Spleen (tissue), 11 donors: ENCODE measurements at regions not wholly inside any gene's neighbourhood (a gene's known extent, or its start where the extent isn't known, plus 50 kb on each side); places are given as distances from the start of the nearest gene placed in this dataset.

Source experiments
- DNase-seq: peaks from one replicate; pipeline ENCODE4 v3.0.0-alpha.2; 2020
- H3K27ac ChIP-seq, 8 donors: fragments of 200-600 bp; sonication (generic) in 7 of 8; 1 replicate in 4 of 8; 2 replicates in 4 of 8; pipeline versions ENCODE4 v1.5.0 to v1.8.0; 2016 to 2021; ENCODE audit warnings: inconsistent platforms in 4 of 8, mild to moderate bottlenecking in 4 of 8, moderate library complexity in 1 of 8
- H3K27me3 ChIP-seq, 7 donors: fragments of 200-600 bp; sonication (generic) in 6 of 7; replicated peaks in 1 of 7; 1 replicate in 4 of 7; 2 replicates in 3 of 7; pipeline versions ENCODE4 v1.5.0 to v1.8.0; 2016 to 2021; ENCODE audit warnings: inconsistent platforms in 3 of 7, mild to moderate bottlenecking in 1 of 7
- H3K36me3 ChIP-seq, 6 donors: fragments of 200-600 bp; sonication (generic) in 5 of 6; 1 replicate in 4 of 6; 2 replicates in 2 of 6; pipeline versions ENCODE4 v1.5.0 to v1.8.0; 2016 to 2021; ENCODE audit warnings: inconsistent platforms in 2 of 6
- H3K4me1 ChIP-seq, 6 donors: fragments of 200-600 bp; sonication (generic) in 5 of 6; 1 replicate in 3 of 6; 2 replicates in 3 of 6; pipeline versions ENCODE4 v1.5.0 to v1.8.0; 2016 to 2021; ENCODE audit warnings: inconsistent platforms in 3 of 6
- H3K4me3 ChIP-seq, 8 donors: fragments of 200-600 bp; sonication (generic) in 7 of 8; 1 replicate in 4 of 8; 2 replicates in 4 of 8; pipeline versions ENCODE4 v1.5.0 to v1.8.0; 2016 to 2021; ENCODE audit warnings: inconsistent platforms in 4 of 8, mild to moderate bottlenecking in 4 of 8, moderate library complexity in 2 of 8
- H3K9me3 ChIP-seq, 8 donors: fragments of 200-600 bp; sonication (generic) in 7 of 8; 1 replicate in 4 of 8; 2 replicates in 4 of 8; pipeline versions ENCODE4 v1.5.0 to v1.8.0; 2016 to 2021; ENCODE audit warnings: inconsistent platforms in 4 of 8
- CTCF ChIP-seq, 11 experiments: fragments of 200-600 bp in 7 of 11; fragments of 450-650 bp in 4 of 11; sonication (generic) in 4 of 11; IDR thresholded peaks in 8 of 11; conservative IDR thresholded peaks in 3 of 11; 1 replicate in 7 of 11; 2 replicates in 4 of 11; pipeline versions ENCODE4 v1.4.0 to v1.8.0; 2016 to 2021; ENCODE audit warnings: antibody characterized with exemption in 11 of 11, inconsistent platforms in 4 of 11, mild to moderate bottlenecking in 1 of 11
- POLR2A ChIP-seq, 3 donors: fragments of 450-650 bp; IDR thresholded peaks; one replicate each; pipeline ENCODE4 v1.5.1; 2017; ENCODE audit warnings: antibody characterized with exemption in 3 of 3, mild to moderate bottlenecking in 1 of 3
- POLR2AphosphoS5 ChIP-seq, 3 donors: sonication (generic); formaldehyde crosslinking; IDR thresholded peaks; one replicate each; pipeline ENCODE4 v1.5.1; 2017; ENCODE audit warnings: antibody characterized with exemption in 3 of 3
- WGBS, 5 donors: extraction: QIAGEN DNeasy Blood & Tissue Kit in 3 of 5; methylation state at CpG; one replicate each; pipeline versions ENCODE4 v1.1.5 to v1.1.7; 2013 to 2018; 5-methylcytosine and 5-hydroxymethylcytosine counted together
- intact Hi-C: fragments of 100-400 bp; cut with DNase I; formaldehyde crosslinking; loops from one replicate; pipeline ENCODE4 v1.15.0; 2023; ENCODE audit warnings: low total_unique reads
- donor health status: healthy with polysubstance abuse.
- donor health status: DM: no; HTN: no; CAD: no; lungs with moderate emphysema.
- donor health status: DM: no; HTN: no; CAD: no.
- donor health status: Bipolar disorder and iron deficiency.
- donor health status: healthy.
- donor health status: DM: no; HTN: no; CAD: no.
- donor health status: DM: yes; HTN: yes; CAD: no.

- no peaks in the 10 kb centered on the region for H3K27me3 ChIP-seq
- H3K4me3 ChIP-seq, result no peak overlapping the region
- H3K9me3 ChIP-seq, result peaks cover 0 to 3% (median 0%) of the 10 kb centered on the region in 8 donors
- no peak overlapping the region for H3K27ac ChIP-seq
- H3K36me3 ChIP-seq, result no peaks in the 10 kb centered on the region
- WGBS, 5 donors, result 85 to 94% (median 89%) methylated on average over 5 of the region's 5 CpGs
- no peaks in the 10 kb centered on the region for H3K4me1 ChIP-seq
- intact Hi-C loops, result no loop called here
- DNase-seq, result no peak
- TF ChIP-seq CTCF (IDR thresholded peaks at IDR 0.05 in 8 of 11, conservative IDR thresholded peaks at IDR 0.05 in 3 of 11), result no peak
Observed at GRCh38 chr2:122858813-122859212, 1103.4 kb downstream of the TSN start.

- Histone ChIP-seq H3K27me3 (no peaks in the 10 kb centered on the region), H3K36me3 (no peaks in the 10 kb centered on the region), H3K9me3 (peaks cover 0 to 6% (median 0%) of the 10 kb centered on the region in 8 donors), H3K27ac (no peak overlapping the region), H3K4me3 (no peak overlapping the region), H3K4me1 (no peaks in the 10 kb centered on the region)
- TF ChIP-seq POLR2A (IDR thresholded peaks at IDR 0.05) (no peak), CTCF (IDR thresholded peaks at IDR 0.05 in 8 of 11, conservative IDR thresholded peaks at IDR 0.05 in 3 of 11) (no peak), POLR2AphosphoS5 (IDR thresholded peaks at IDR 0.05) (no peak)
- 88 to 97% (median 96%) methylated on average over 9 of the region's 9 CpGs for WGBS, 5 donors
- intact Hi-C loops, result no loop called here
- no peak for DNase-seq
Observed at GRCh38 chr2:122859260-122859659, 1103.8 kb downstream of the TSN start.

- Histone ChIP-seq H3K27me3 (no peaks in the 10 kb centered on the region), H3K4me3 (no peak overlapping the region), H3K27ac (no peak overlapping the region), H3K9me3 (peaks cover 0 to 3% (median 0%) of the 10 kb centered on the region in 8 donors), H3K36me3 (no peaks in the 10 kb centered on the region), H3K4me1 (no peaks in the 10 kb centered on the region)
- TF ChIP-seq POLR2AphosphoS5 (IDR thresholded peaks at IDR 0.05) (no peak), CTCF (IDR thresholded peaks at IDR 0.05 in 8 of 11, conservative IDR thresholded peaks at IDR 0.05 in 3 of 11) (no peak), POLR2A (IDR thresholded peaks at IDR 0.05) (no peak)
- no peak for DNase-seq
- WGBS, 5 donors, result 73 to 89% (median 83%) methylated on average over 3 of the region's 3 CpGs
- intact Hi-C loops, result no loop called here
Observed at GRCh38 chr2:122863532-122863931, 1108.1 kb downstream of the TSN start.

GRCh38 chr2:122864728-122865127, 1109.3 kb downstream of the TSN start:
- DNase-seq, result no peak
- Histone ChIP-seq H3K9me3 (peaks cover 0 to 3% (median 0%) of the 10 kb centered on the region in 8 donors), H3K27ac (no peak overlapping the region), H3K4me3 (no peak overlapping the region), H3K27me3 (no peaks in the 10 kb centered on the region), H3K36me3 (no peaks in the 10 kb centered on the region), H3K4me1 (no peaks in the 10 kb centered on the region)
- intact Hi-C loops, result no loop called here
- 83 to 92% (median 87%) methylated on average over 3 of the region's 3 CpGs for WGBS, 5 donors
- TF ChIP-seq CTCF (IDR thresholded peaks at IDR 0.05 in 8 of 11, conservative IDR thresholded peaks at IDR 0.05 in 3 of 11), result no peak
- no peak for TF ChIP-seq POLR2A (IDR thresholded peaks at IDR 0.05)
- TF ChIP-seq POLR2AphosphoS5 (IDR thresholded peaks at IDR 0.05), result no peak
